ENCODE measurements at regions not wholly inside any gene's neighbourhood (a gene's known extent, or its start where the extent isn't known, plus 50 kb on each side); places are given as distances from the start of the nearest gene placed in this dataset.

DNA sequence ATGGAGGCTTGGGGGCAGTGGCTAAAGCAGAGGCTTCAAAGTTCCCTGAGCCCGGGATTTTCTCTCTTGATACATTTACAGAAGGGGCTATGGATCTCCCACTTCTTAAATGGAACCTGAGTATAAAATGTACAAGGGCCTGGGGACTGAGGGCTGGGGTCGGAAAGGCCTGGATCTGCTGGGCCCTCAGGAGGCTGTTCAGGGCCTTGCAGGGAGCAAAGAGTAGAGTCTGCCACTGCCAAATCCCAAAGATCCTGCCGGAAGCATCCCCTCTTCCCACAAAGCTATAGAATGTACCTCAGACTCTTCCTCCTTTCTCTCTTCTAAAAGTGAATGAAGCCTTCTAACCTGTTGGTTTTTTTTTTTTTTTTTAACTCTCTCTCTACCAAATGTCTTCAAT, 59.8 kb upstream of the ARHGEF3 start:
- Histone ChIP-seq H3K27me3 (replicated peaks in 1 of 7) (no peaks in the 10 kb centered on the region), H3K27ac (no peak overlapping the region), H3K4me1 (peaks cover 0 to 21% (median 4%) of the 10 kb centered on the region in 6 donors), H3K36me3 (no peaks in the 10 kb centered on the region), H3K4me3 (no peak overlapping the region), H3K9me3 (no peaks in the 10 kb centered on the region)
- WGBS, 5 donors: 65 to 96% (median 77%) methylated on average over 3 of the region's 3 CpGs
- no peak for DNase-seq
- TF ChIP-seq, protein P1, sequence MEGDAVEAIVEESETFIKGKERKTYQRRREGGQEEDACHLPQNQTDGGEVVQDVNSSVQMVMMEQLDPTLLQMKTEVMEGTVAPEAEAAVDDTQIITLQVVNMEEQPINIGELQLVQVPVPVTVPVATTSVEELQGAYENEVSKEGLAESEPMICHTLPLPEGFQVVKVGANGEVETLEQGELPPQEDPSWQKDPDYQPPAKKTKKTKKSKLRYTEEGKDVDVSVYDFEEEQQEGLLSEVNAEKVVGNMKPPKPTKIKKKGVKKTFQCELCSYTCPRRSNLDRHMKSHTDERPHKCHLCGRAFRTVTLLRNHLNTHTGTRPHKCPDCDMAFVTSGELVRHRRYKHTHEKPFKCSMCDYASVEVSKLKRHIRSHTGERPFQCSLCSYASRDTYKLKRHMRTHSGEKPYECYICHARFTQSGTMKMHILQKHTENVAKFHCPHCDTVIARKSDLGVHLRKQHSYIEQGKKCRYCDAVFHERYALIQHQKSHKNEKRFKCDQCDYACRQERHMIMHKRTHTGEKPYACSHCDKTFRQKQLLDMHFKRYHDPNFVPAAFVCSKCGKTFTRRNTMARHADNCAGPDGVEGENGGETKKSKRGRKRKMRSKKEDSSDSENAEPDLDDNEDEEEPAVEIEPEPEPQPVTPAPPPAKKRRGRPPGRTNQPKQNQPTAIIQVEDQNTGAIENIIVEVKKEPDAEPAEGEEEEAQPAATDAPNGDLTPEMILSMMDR (IDR thresholded peaks at IDR 0.05 in 8 of 11, conservative IDR thresholded peaks at IDR 0.05 in 3 of 11): no peak
- no peak for TF ChIP-seq POLR2AphosphoS5 (IDR thresholded peaks at IDR 0.05)
- TF ChIP-seq POLR2A (IDR thresholded peaks at IDR 0.05): no peak
- intact Hi-C loops (cut with DNase I; ENCODE audit: low total_unique reads): no loop called here

DNA sequence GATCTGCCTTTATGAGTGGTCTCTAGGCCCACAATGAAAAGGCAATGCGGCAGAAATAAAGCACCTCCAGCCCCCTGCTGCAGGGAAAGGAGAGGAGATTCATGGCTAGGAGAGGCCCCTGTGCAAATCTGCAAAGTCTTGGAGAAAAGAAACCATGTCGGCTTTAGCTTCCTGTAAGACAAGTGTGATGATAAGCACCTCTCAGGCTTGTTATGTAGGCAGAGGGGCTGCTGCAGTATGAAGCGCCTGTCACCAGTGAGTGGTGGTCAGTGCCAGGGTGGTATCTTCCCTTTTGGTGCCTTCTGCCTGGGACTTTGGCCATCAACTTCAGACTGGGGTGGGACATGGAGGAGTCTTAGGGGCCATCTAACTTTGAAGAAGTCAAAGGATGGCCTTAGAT, 59.2 kb upstream of the ARHGEF3 start:
- intact Hi-C loops (cut with DNase I; ENCODE audit: low total_unique reads): no loop called here

GRCh38 chr3:56860351-56860750, 58.6 kb upstream of the ARHGEF3 start:
- DNase-seq: no peak
- H3K4me3 ChIP-seq: no peak overlapping the region
- H3K27ac ChIP-seq: no peak overlapping the region
- no peaks in the 10 kb centered on the region for H3K36me3 ChIP-seq
- H3K27me3 ChIP-seq (replicated peaks in 1 of 7): no peaks in the 10 kb centered on the region
- TF ChIP-seq POLR2AphosphoS5 (IDR thresholded peaks at IDR 0.05) (no peak), POLR2A (IDR thresholded peaks at IDR 0.05) (no peak)
- TF ChIP-seq, protein P1 (IDR thresholded peaks at IDR 0.05 in 8 of 11, conservative IDR thresholded peaks at IDR 0.05 in 3 of 11): no peak
- peaks cover 0 to 31% (median 10%) of the 10 kb centered on the region in 6 donors for H3K4me1 ChIP-seq
- intact Hi-C loops (cut with DNase I; ENCODE audit: low total_unique reads): no loop called here
- H3K9me3 ChIP-seq: no peaks in the 10 kb centered on the region

More for the DNA sequence above, 59.2 kb upstream of the ARHGEF3 start:
- no peak overlapping the region for H3K27ac ChIP-seq
- DNase-seq: no peak
- 64 to 87% (median 80%) methylated on average over 3 of the region's 3 CpGs for WGBS, 5 donors
- H3K9me3 ChIP-seq: no peaks in the 10 kb centered on the region
- H3K4me3 ChIP-seq: no peak overlapping the region
- peaks cover 0 to 27% (median 6%) of the 10 kb centered on the region in 6 donors for H3K4me1 ChIP-seq
- no peaks in the 10 kb centered on the region for H3K27me3 ChIP-seq (replicated peaks in 1 of 7)
- no peaks in the 10 kb centered on the region for H3K36me3 ChIP-seq
- TF ChIP-seq POLR2A (IDR thresholded peaks at IDR 0.05) (no peak), POLR2AphosphoS5 (IDR thresholded peaks at IDR 0.05) (no peak)
- TF ChIP-seq, protein P1 (IDR thresholded peaks at IDR 0.05 in 8 of 11, conservative IDR thresholded peaks at IDR 0.05 in 3 of 11): no peak

GRCh38 chr3:56858331-56858730, 56.6 kb upstream of the ARHGEF3 start:
- H3K9me3 ChIP-seq: no peaks in the 10 kb centered on the region
- peaks cover 0 to 31% (median 10%) of the 10 kb centered on the region in 6 donors for H3K4me1 ChIP-seq
- DNase-seq: no peak
- WGBS, 5 donors: 77 to 91% (median 84%) methylated on average over 1 of the region's 1 CpG
- no peak overlapping the region for H3K4me3 ChIP-seq
- no peaks in the 10 kb centered on the region for H3K27me3 ChIP-seq (replicated peaks in 1 of 7)
- intact Hi-C loops (cut with DNase I; ENCODE audit: low total_unique reads): no loop called here
- no peak overlapping the region for H3K27ac ChIP-seq
- TF ChIP-seq POLR2A (IDR thresholded peaks at IDR 0.05) (no peak), POLR2AphosphoS5 (IDR thresholded peaks at IDR 0.05) (no peak)
- TF ChIP-seq, protein P1 (IDR thresholded peaks at IDR 0.05 in 8 of 11, conservative IDR thresholded peaks at IDR 0.05 in 3 of 11): no peak
- no peaks in the 10 kb centered on the region for H3K36me3 ChIP-seq

All from spleen (tissue), 11 donors.